SK-N-SH treated with all-trans-retinoic acid at 6 μM for 48 hours (cell line): ENCODE measurements at regions not wholly inside any gene's neighbourhood (a gene's known extent, or its start where the extent isn't known, plus 50 kb on each side); places are given as distances from the start of the nearest gene placed in this dataset.
"Not testable (repeated sequence)": the region's sequence is repeated elsewhere in the genome, so short reads cannot be mapped to it uniquely, and the experiment has no call there.

Experiments
- ATAC-seq: fragments of 200-7000 bp; cut with Tn5 transposase; 3 replicates; pipeline ENCODE4 v1.9.1; 2020; ENCODE audit warnings: mild to moderate bottlenecking, moderate library complexity
- CREB5 ChIP-seq: fragments of 250-450 bp; sonication (Bioruptor Pico); IDR thresholded peaks from 2 replicates; pipeline ENCODE4 v1.5.1; 2020; ENCODE audit warnings: low read depth, mild to moderate bottlenecking, moderate library complexity
- ESRRG ChIP-seq: fragments of 250-450 bp; sonication (Bioruptor Pico); IDR thresholded peaks from 2 replicates; pipeline ENCODE4 v1.6.1; 2021; ENCODE audit warnings: mild to moderate bottlenecking
- GLIS3 ChIP-seq: fragments of 250-450 bp; sonication (Bioruptor Pico); IDR thresholded peaks from 2 replicates; pipeline ENCODE4 v1.5.0; 2020; ENCODE audit warnings: mild to moderate bottlenecking, moderate library complexity
- OSR1 ChIP-seq: fragments of 250-450 bp; sonication (Bioruptor Pico); IDR thresholded peaks from 2 replicates; pipeline ENCODE4 v1.8.0; 2022; ENCODE audit warnings: moderate library complexity, mild to moderate bottlenecking, inconsistent platforms
- PPARA ChIP-seq: fragments of 250-450 bp; sonication (Bioruptor Pico); IDR thresholded peaks from 2 replicates; pipeline ENCODE4 v1.5.0; 2020; ENCODE audit warnings: mild to moderate bottlenecking, borderline replicate concordance
- RARB ChIP-seq: fragments of 250-450 bp; sonication (Bioruptor Pico); IDR thresholded peaks from 2 replicates; pipeline ENCODE4 v1.8.0; 2021; ENCODE audit warnings: mild to moderate bottlenecking, moderate library complexity
- SNAI2 ChIP-seq: fragments of 250-450 bp; sonication (Bioruptor Pico); IDR thresholded peaks from 2 replicates; pipeline ENCODE4 v1.5.0; 2020; ENCODE audit warnings: mild to moderate bottlenecking, moderate library complexity
- TCF4 ChIP-seq: fragments of 250-450 bp; sonication (Bioruptor Pico); IDR thresholded peaks from 2 replicates; pipeline ENCODE4 v1.8.0; 2021; ENCODE audit warnings: mild to moderate bottlenecking, moderate library complexity, borderline replicate concordance
- TOX ChIP-seq: fragments of 250-450 bp; sonication (Bioruptor Pico); IDR thresholded peaks from 2 replicates; pipeline ENCODE4 v1.8.0; 2021; ENCODE audit warnings: mild to moderate bottlenecking, moderate library complexity, borderline replicate concordance
- TSHZ2 ChIP-seq: fragments of 250-450 bp; sonication (Bioruptor Pico); IDR thresholded peaks from 2 replicates; pipeline ENCODE4 v1.5.0; 2020; ENCODE audit warnings: mild to moderate bottlenecking, moderate library complexity
- ZC3H10 ChIP-seq: fragments of 250-450 bp; sonication (Bioruptor Pico); IDR thresholded peaks from 2 replicates; pipeline ENCODE4 v1.5.1; 2021; ENCODE audit warnings: mild to moderate bottlenecking, moderate library complexity
- ZFP30 ChIP-seq: fragments of 450-650 bp; formaldehyde crosslinking; IDR thresholded peaks from 2 replicates; pipeline ENCODE4 v1.5.0; 2022; ENCODE audit warnings: mild to moderate bottlenecking, moderate library complexity
- ZNF565 ChIP-seq: fragments of 450-650 bp; formaldehyde crosslinking; conservative IDR thresholded peaks from 2 replicates; pipeline ENCODE4 v1.5.0; 2020; ENCODE audit warnings: low read depth, mild to moderate bottlenecking, moderate library complexity
- ZNF8 ChIP-seq: fragments of 450-650 bp; formaldehyde crosslinking; IDR thresholded peaks from 2 replicates; pipeline ENCODE4 v1.5.0; 2020; ENCODE audit warnings: mild to moderate bottlenecking, moderate library complexity
- TF ChIP-seq, protein P1 (sequence below): fragments of 250-450 bp; sonication (Bioruptor Pico); IDR thresholded peaks from 2 replicates; pipeline ENCODE4 v1.8.0; 2020; ENCODE audit warnings: mild to moderate bottlenecking, moderate library complexity, borderline replicate concordance
- TF ChIP-seq, protein P2 (sequence below): fragments of 250-450 bp; sonication (Bioruptor Pico); IDR thresholded peaks from 2 replicates; pipeline ENCODE4 v1.8.0; 2021; ENCODE audit warnings: low read depth, mild to moderate bottlenecking, moderate library complexity, borderline replicate concordance
- TF ChIP-seq, protein P3 (sequence below): fragments of 250-450 bp; sonication (Bioruptor Pico); IDR thresholded peaks from 2 replicates; pipeline ENCODE4 v1.5.1; 2021; ENCODE audit warnings: mild to moderate bottlenecking, moderate library complexity

- TF ChIP-seq ESRRG: no peak
- TF ChIP-seq ZNF565 (CRISPR knock-in tag): no peak
- TF ChIP-seq RARB (CRISPR knock-in tag): no peak
- TF ChIP-seq, protein P1, sequence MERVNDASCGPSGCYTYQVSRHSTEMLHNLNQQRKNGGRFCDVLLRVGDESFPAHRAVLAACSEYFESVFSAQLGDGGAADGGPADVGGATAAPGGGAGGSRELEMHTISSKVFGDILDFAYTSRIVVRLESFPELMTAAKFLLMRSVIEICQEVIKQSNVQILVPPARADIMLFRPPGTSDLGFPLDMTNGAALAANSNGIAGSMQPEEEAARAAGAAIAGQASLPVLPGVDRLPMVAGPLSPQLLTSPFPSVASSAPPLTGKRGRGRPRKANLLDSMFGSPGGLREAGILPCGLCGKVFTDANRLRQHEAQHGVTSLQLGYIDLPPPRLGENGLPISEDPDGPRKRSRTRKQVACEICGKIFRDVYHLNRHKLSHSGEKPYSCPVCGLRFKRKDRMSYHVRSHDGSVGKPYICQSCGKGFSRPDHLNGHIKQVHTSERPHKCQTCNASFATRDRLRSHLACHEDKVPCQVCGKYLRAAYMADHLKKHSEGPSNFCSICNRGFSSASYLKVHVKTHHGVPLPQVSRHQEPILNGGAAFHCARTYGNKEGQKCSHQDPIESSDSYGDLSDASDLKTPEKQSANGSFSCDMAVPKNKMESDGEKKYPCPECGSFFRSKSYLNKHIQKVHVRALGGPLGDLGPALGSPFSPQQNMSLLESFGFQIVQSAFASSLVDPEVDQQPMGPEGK (CRISPR knock-in tag): no peak
- TF ChIP-seq ZC3H10: no peak
- TF ChIP-seq ZNF8 (CRISPR knock-in tag): no peak
- ATAC-seq: no peak; the same call in 2 of the 3 replicates
Observed at GRCh38 chr1:215018555-215018954, 64.0 kb upstream of the KCNK2 start.

DNA sequence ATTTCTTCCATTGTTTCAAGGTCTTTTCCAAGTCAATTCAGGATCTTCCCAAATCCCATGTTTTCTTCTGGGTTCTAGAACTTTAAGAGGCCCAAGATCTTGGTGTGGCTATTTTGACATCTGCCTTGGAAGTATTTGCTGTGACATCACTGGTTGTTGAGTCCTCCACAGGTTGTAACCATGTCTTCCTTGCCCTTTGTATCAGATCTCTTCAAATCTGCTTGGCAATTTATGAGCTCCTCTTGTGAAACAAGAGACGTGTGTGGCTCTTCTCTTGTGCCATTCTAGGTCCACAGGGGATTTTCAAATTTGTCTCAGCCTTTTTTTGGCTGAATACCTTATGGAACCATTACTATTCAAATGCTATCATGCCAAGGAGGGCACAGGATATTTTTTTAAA, 60.3 kb upstream of the KCNK2 start:
- TF ChIP-seq CREB5 (CRISPR knock-in tag) (no peak), GLIS3 (CRISPR knock-in tag) (no peak), TCF4 (CRISPR knock-in tag) (no peak)
- ATAC-seq: peak; percentile 7; the same call in 1 of the 3 replicates

DNA sequence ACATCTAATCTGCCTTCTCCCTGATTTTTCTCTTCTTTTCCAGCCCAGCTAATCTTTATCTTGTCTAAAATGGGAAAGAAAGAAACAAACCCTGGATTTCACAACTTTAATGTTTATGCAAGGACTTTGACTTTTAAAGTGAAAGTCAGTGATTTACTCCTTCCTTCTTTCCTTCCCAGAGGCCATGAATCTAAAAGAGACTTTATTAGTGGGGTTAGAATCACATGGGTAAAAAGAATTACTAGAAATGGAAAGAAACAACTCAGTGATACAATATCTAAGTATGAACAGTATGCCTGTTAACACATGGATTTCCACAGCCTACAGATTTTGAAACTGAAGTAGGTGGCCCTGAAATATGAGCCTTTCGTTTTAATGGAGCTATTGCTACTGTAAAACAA, 59.8 kb upstream of the KCNK2 start:
- no peak for TF ChIP-seq ZNF565 (CRISPR knock-in tag)
- peak; percentile 72 for ATAC-seq

- TF ChIP-seq, protein P2, sequence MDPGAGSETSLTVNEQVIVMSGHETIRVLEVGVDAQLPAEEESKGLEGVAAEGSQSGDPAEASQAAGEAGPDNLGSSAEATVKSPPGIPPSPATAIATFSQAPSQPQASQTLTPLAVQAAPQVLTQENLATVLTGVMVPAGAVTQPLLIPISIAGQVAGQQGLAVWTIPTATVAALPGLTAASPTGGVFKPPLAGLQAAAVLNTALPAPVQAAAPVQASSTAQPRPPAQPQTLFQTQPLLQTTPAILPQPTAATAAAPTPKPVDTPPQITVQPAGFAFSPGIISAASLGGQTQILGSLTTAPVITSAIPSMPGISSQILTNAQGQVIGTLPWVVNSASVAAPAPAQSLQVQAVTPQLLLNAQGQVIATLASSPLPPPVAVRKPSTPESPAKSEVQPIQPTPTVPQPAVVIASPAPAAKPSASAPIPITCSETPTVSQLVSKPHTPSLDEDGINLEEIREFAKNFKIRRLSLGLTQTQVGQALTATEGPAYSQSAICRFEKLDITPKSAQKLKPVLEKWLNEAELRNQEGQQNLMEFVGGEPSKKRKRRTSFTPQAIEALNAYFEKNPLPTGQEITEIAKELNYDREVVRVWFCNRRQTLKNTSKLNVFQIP (CRISPR knock-in tag): no peak
- TF ChIP-seq, protein P1 (CRISPR knock-in tag): no peak
- TF ChIP-seq OSR1 (CRISPR knock-in tag): no peak
- TF ChIP-seq TCF4 (CRISPR knock-in tag): no peak
- peak; percentile 57 for ATAC-seq
Observed at GRCh38 chr1:215023155-215023832, 59.2 kb upstream of the KCNK2 start.

- no peak for ATAC-seq
- no peak for TF ChIP-seq PPARA (CRISPR knock-in tag)
- no peak for TF ChIP-seq SNAI2 (CRISPR knock-in tag)
Observed at GRCh38 chr1:215028954-215029353, 53.6 kb upstream of the KCNK2 start.

- ATAC-seq: not testable (repeated sequence)
Observed at GRCh38 chr1:215030581-215030980, 52.0 kb upstream of the KCNK2 start.

- ATAC-seq: no peak
- TF ChIP-seq ZNF8 (CRISPR knock-in tag) (no peak), TOX (CRISPR knock-in tag) (no peak), TSHZ2 (CRISPR knock-in tag) (no peak), PPARA (CRISPR knock-in tag) (no peak), ZFP30 (no peak)
- TF ChIP-seq, protein P1 (CRISPR knock-in tag): no peak
- TF ChIP-seq, protein P3, sequence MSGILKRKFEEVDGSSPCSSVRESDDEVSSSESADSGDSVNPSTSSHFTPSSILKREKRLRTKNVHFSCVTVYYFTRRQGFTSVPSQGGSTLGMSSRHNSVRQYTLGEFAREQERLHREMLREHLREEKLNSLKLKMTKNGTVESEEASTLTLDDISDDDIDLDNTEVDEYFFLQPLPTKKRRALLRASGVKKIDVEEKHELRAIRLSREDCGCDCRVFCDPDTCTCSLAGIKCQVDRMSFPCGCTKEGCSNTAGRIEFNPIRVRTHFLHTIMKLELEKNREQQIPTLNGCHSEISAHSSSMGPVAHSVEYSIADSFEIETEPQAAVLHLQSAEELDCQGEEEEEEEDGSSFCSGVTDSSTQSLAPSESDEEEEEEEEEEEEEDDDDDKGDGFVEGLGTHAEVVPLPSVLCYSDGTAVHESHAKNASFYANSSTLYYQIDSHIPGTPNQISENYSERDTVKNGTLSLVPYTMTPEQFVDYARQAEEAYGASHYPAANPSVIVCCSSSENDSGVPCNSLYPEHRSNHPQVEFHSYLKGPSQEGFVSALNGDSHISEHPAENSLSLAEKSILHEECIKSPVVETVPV (CRISPR knock-in tag): no peak
Observed at GRCh38 chr1:215031392-215031791, 51.1 kb upstream of the KCNK2 start.
